ENCODE measurements at regions not wholly inside any gene's neighbourhood (a gene's known extent, or its start where the extent isn't known, plus 50 kb on each side); places are given as distances from the start of the nearest gene placed in this dataset.
"Not testable (repeated sequence)": the region's sequence is repeated elsewhere in the genome, so short reads cannot be mapped to it uniquely, and the experiment has no call there.

DNA sequence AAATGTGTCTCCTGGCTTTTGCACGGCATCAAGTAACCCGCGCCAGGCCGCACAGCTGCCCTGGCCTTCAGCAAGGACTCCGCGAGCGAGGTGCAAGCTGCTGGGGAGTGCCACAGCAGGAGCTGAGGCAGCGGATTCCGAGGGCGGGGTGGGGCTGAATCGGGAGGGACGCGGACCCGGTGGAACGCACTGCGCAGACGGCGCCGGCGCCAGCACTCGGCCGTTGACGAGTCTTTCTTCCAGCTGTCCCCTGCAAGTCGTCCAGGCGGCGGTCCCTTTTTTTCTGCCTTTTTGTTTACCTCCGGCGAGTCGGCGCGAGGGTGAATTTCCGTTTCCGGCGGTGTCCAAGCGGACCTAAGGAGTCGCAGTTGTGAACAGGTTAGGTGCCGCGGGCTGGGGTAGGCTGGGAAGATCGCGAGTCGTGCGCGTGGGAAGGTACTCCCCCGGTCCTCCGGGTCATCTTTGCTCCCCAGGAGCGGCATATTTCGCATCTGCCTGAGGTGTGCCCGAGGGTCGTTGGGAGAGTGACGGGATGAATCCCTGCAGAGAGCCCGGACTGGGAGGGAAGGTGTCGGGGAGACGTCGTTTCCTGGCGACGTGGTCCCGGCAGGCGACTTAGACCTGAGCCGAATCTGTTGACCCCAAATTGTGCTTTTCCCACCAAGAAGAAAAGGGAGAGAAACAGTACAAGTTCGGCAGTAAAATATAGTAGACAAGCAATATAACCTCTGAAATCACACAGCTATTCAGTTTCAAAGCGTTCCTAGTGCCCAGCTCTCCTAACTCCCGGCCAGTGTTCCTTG lies 124.5 kb upstream of the PTPN20 start:
- TF ChIP-seq, protein P1, sequence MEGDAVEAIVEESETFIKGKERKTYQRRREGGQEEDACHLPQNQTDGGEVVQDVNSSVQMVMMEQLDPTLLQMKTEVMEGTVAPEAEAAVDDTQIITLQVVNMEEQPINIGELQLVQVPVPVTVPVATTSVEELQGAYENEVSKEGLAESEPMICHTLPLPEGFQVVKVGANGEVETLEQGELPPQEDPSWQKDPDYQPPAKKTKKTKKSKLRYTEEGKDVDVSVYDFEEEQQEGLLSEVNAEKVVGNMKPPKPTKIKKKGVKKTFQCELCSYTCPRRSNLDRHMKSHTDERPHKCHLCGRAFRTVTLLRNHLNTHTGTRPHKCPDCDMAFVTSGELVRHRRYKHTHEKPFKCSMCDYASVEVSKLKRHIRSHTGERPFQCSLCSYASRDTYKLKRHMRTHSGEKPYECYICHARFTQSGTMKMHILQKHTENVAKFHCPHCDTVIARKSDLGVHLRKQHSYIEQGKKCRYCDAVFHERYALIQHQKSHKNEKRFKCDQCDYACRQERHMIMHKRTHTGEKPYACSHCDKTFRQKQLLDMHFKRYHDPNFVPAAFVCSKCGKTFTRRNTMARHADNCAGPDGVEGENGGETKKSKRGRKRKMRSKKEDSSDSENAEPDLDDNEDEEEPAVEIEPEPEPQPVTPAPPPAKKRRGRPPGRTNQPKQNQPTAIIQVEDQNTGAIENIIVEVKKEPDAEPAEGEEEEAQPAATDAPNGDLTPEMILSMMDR (IDR thresholded peaks at IDR 0.05; ENCODE audit: poor library complexity, severe bottlenecking): not testable (repeated sequence)
- not testable (repeated sequence) for TF ChIP-seq SMC3 (conservative IDR thresholded peaks at IDR 0.05; ENCODE audit: poor library complexity); POLR2AphosphoS5 (IDR thresholded peaks at IDR 0.05); EZH2 (IDR thresholded peaks at IDR 0.05; ENCODE audit: borderline replicate concordance, insufficient read depth, low read length, poor library complexity, severe bottlenecking)
- peak; percentile 23 for TF ChIP-seq TAF1 (IDR thresholded peaks at IDR 0.05; ENCODE audit: low read depth)
